Neural cell (in vitro differentiated cells): ENCODE measurements at regions not wholly inside any gene's neighbourhood (a gene's known extent, or its start where the extent isn't known, plus 50 kb on each side); places are given as distances from the start of the nearest gene placed in this dataset.

Experiments used
- H2AFZ ChIP-seq: fragments of 200-600, 300-800 bp; sonication (generic), shearing (Covaris generic); 2 replicates; pipeline ENCODE4 v1.6.0; 2014; ENCODE audit warnings: low read depth, mild to moderate bottlenecking, antibody characterized with exemption, low read length, moderate library complexity
- H3F3A ChIP-seq: fragments of 200-600 bp; shearing (Covaris generic); 2 replicates; pipeline ENCODE4 v1.6.1; 2016; ENCODE audit warnings: mild to moderate bottlenecking, moderate library complexity, mixed read lengths, antibody characterized with exemption, low read length; ENCODE audit not compliant: insufficient read depth, poor library complexity, severe bottlenecking
- H3K27ac ChIP-seq: fragments of 200-600, 300-800 bp; sonication (generic), shearing (Covaris generic); 2 replicates; pipeline ENCODE4 v1.5.1; 2014; ENCODE audit warnings: mild to moderate bottlenecking, low read length, moderate library complexity
- H3K27me3 ChIP-seq: fragments of 300-800, 200-600 bp; sonication (generic), shearing (Covaris generic); 2 replicates; pipeline ENCODE4 v1.6.0; 2014; ENCODE audit warnings: mild to moderate bottlenecking, low read depth, low read length, moderate library complexity; ENCODE audit not compliant: insufficient read depth
- H3K36me3 ChIP-seq: fragments of 300-800, 200-600 bp; sonication (generic), shearing (Covaris generic); 2 replicates; pipeline ENCODE4 v1.5.1; 2014; ENCODE audit warnings: mild to moderate bottlenecking, antibody characterized with exemption, low read length, moderate library complexity; ENCODE audit not compliant: insufficient read depth
- H3K4me2 ChIP-seq: fragments of 300-800, 200-600 bp; sonication (generic), shearing (Covaris generic); 2 replicates; pipeline ENCODE4 v1.6.0; 2014; ENCODE audit warnings: mild to moderate bottlenecking, low read length
- H3K4me3 ChIP-seq: fragments of 300-800, 200-600 bp; sonication (generic), shearing (Covaris generic); 2 replicates; pipeline ENCODE4 v1.5.1; 2014; ENCODE audit warnings: mild to moderate bottlenecking, low read length, moderate library complexity
- H3K79me2 ChIP-seq: fragments of 200-600 bp; shearing (Covaris generic); replicated peaks from 2 replicates; pipeline ENCODE4 v1.6.0; 2014; ENCODE audit warnings: mild to moderate bottlenecking, low read length, moderate library complexity; ENCODE audit not compliant: insufficient read depth
- H3K9ac ChIP-seq: fragments of 300-800, 200-600 bp; sonication (generic), shearing (Covaris generic); 2 replicates; pipeline ENCODE4 v1.6.1; 2016; ENCODE audit warnings: mild to moderate bottlenecking, low read length, mixed read lengths
- H3K9me2 ChIP-seq: fragments of 200-600 bp; shearing (Covaris generic); 2 replicates; pipeline ENCODE4 v1.6.1; 2016; ENCODE audit warnings: mild to moderate bottlenecking, low read length, mixed read lengths; ENCODE audit not compliant: insufficient read depth
- H3K9me3 ChIP-seq: fragments of 200-600, 300-800 bp; sonication (generic), shearing (Covaris generic); 2 replicates; pipeline ENCODE4 v1.6.1; 2016; ENCODE audit warnings: mild to moderate bottlenecking, mixed run types, low read length, moderate library complexity, mixed read lengths
- H4K20me1 ChIP-seq: fragments of 200-600 bp; shearing (Covaris generic); 2 replicates; pipeline ENCODE4 v1.6.1; 2016; ENCODE audit warnings: mild to moderate bottlenecking, mixed run types; ENCODE audit not compliant: insufficient read depth
- EP300 ChIP-seq: fragments of 450-650 bp; conservative IDR thresholded peaks from 2 replicates; pipeline ENCODE4 v1.6.1; 2014; ENCODE audit warnings: antibody characterized with exemption, mild to moderate bottlenecking, moderate library complexity; ENCODE audit not compliant: poor library complexity, severe bottlenecking
- EZH2 ChIP-seq: fragments of 200-600, 300-800 bp; shearing (Covaris generic), sonication (generic); IDR thresholded peaks from 2 replicates; pipeline ENCODE4 v1.6.1; 2014; ENCODE audit warnings: antibody characterized with exemption, low read length, borderline replicate concordance, mild to moderate bottlenecking; ENCODE audit not compliant: insufficient read depth, poor library complexity, severe bottlenecking
- MXI1 ChIP-seq: fragments of 450-650 bp; conservative IDR thresholded peaks from 2 replicates; pipeline ENCODE4 v1.6.1; 2014; ENCODE audit warnings: antibody characterized with exemption, mild to moderate bottlenecking; ENCODE audit not compliant: poor library complexity, severe bottlenecking
- POLR2AphosphoS5 ChIP-seq: IDR thresholded peaks from 2 replicates; pipeline ENCODE4 v1.6.1; 2012
- RAD21 ChIP-seq: fragments of 450-650 bp; conservative IDR thresholded peaks from 2 replicates; pipeline ENCODE4 v1.6.1; 2014; ENCODE audit warnings: antibody characterized with exemption, mild to moderate bottlenecking, moderate library complexity
- SMC3 ChIP-seq: fragments of 450-650 bp; conservative IDR thresholded peaks from 2 replicates; pipeline ENCODE4 v1.6.1; 2014; ENCODE audit warnings: antibody characterized with exemption, mild to moderate bottlenecking, moderate library complexity; ENCODE audit not compliant: poor library complexity
- TAF1 ChIP-seq: IDR thresholded peaks from 2 replicates; pipeline ENCODE4 v1.6.1; 2012; ENCODE audit warnings: low read depth
- TF ChIP-seq, protein P1 (sequence below): fragments of 450-650 bp; IDR thresholded peaks from 2 replicates; pipeline ENCODE4 v1.5.1; 2014; ENCODE audit warnings: antibody characterized with exemption, mild to moderate bottlenecking, moderate library complexity; ENCODE audit not compliant: poor library complexity, severe bottlenecking
- TF ChIP-seq, protein P2 (sequence below): IDR thresholded peaks from 2 replicates; pipeline ENCODE4 v1.6.1; 2012; ENCODE audit warnings: borderline replicate concordance

DNA sequence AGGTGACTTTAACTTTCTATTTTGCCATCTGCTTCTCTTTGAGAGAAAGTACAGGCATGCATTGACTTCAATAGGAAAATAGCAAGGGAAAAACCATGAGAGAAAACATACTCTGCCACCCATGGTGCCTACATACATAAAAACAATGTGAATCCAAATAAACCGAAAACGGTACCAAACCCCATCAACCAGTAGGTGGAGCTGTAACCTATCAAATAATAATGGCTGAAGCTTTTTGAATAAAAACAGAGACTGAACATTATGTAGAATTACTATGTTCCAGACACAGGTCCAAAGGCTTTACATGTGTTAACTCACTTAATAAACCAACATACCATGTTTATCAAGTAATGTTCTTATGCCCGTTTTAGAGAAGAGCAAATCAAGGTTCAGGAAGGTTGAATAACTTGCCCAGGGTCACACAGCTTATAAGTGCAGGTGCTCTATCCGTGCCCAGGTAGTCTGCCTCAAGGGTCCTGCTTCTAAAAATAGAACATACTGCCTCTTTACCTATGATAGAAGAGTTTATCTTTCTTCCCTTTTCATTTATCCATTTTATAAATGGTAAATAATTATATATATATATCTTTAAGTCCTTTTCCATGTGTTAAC, 293.9 kb upstream of the SYT4 start:
- Histone ChIP-seq H3K4me3 (no peak overlapping the region), H2AFZ (no peak overlapping the region), H4K20me1 (no peaks in the 10 kb centered on the region), H3K9me3 (no peaks in the 10 kb centered on the region), H3K9ac (no peak overlapping the region), H3K4me2 (no peak overlapping the region), H3K9me2 (no peaks in the 10 kb centered on the region), H3K79me2 (no peaks in the 10 kb centered on the region), H3K36me3 (no peaks in the 10 kb centered on the region), H3K27me3 (no peaks in the 10 kb centered on the region), H3F3A (no peaks in the 10 kb centered on the region), H3K27ac (no peak overlapping the region)
- peak; percentile 82 for TF ChIP-seq RAD21
- TF ChIP-seq POLR2AphosphoS5 = no peak
- TF ChIP-seq, protein P1, sequence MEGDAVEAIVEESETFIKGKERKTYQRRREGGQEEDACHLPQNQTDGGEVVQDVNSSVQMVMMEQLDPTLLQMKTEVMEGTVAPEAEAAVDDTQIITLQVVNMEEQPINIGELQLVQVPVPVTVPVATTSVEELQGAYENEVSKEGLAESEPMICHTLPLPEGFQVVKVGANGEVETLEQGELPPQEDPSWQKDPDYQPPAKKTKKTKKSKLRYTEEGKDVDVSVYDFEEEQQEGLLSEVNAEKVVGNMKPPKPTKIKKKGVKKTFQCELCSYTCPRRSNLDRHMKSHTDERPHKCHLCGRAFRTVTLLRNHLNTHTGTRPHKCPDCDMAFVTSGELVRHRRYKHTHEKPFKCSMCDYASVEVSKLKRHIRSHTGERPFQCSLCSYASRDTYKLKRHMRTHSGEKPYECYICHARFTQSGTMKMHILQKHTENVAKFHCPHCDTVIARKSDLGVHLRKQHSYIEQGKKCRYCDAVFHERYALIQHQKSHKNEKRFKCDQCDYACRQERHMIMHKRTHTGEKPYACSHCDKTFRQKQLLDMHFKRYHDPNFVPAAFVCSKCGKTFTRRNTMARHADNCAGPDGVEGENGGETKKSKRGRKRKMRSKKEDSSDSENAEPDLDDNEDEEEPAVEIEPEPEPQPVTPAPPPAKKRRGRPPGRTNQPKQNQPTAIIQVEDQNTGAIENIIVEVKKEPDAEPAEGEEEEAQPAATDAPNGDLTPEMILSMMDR = peak; percentile 83
- peak; percentile 83 for TF ChIP-seq SMC3

DNA sequence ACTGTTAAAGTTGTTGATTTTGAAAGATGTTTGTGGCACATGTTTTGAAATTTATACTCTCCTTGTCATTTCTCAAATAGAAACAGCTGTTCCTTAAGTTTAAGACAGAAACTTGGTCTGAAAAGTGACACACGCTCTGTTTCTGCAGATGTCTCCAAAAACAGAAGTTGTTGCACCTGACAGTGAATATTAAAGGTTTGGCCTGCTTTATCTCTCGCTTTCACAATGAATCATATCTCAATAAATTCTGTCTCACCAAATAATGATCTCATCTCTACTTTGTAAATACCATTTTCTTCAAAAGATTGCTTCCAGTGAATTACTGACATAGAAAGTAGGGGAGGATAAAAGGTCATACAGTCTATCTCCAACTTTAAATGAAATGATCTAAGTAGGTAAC, 294.9 kb upstream of the SYT4 start:
- Histone ChIP-seq H2AFZ (no peak overlapping the region), H3K4me2 (no peak overlapping the region), H3K27ac (no peak overlapping the region), H3K36me3 (no peaks in the 10 kb centered on the region), H3K9ac (no peak overlapping the region), H3K9me2 (no peaks in the 10 kb centered on the region), H3F3A (no peaks in the 10 kb centered on the region), H4K20me1 (no peaks in the 10 kb centered on the region), H3K27me3 (no peaks in the 10 kb centered on the region), H3K79me2 (no peaks in the 10 kb centered on the region), H3K4me3 (no peak overlapping the region), H3K9me3 (no peaks in the 10 kb centered on the region)
- TF ChIP-seq MXI1 (no peak), POLR2AphosphoS5 (no peak), TAF1 (no peak), EP300 (no peak)

DNA sequence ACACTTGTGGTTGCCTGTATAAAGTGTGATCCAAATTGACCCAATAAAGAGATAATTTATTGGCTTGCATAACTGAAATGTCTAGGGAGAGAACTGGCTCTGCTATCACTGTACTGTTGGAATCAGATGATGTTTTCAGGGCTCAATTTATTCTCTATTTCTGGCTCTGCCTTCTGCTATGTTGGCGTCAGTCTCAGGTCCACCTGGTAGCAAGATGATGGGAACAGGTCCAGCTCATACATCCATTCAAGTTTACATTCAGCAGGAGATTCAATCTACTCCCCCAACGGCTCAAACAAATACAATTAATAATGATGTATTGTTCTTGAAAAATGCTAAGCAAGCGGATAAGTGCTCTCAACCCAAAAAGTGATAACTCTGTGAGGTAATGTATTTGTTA, 297.7 kb upstream of the SYT4 start:
- Histone ChIP-seq H2AFZ (no peak overlapping the region), H3K9me3 (no peaks in the 10 kb centered on the region), H3K4me3 (no peak overlapping the region), H3F3A (peaks cover 4% of the 10 kb centered on the region), H3K36me3 (no peaks in the 10 kb centered on the region), H3K27ac (no peak overlapping the region), H4K20me1 (no peaks in the 10 kb centered on the region), H3K27me3 (no peaks in the 10 kb centered on the region), H3K9me2 (no peaks in the 10 kb centered on the region), H3K9ac (no peak overlapping the region), H3K79me2 (no peaks in the 10 kb centered on the region), H3K4me2 (no peak overlapping the region)
- TF ChIP-seq EZH2 = no peak
- TF ChIP-seq RAD21 = no peak
- TF ChIP-seq SMC3 = no peak
- no peak for TF ChIP-seq EP300
- no peak for TF ChIP-seq MXI1
- TF ChIP-seq, protein P2, sequence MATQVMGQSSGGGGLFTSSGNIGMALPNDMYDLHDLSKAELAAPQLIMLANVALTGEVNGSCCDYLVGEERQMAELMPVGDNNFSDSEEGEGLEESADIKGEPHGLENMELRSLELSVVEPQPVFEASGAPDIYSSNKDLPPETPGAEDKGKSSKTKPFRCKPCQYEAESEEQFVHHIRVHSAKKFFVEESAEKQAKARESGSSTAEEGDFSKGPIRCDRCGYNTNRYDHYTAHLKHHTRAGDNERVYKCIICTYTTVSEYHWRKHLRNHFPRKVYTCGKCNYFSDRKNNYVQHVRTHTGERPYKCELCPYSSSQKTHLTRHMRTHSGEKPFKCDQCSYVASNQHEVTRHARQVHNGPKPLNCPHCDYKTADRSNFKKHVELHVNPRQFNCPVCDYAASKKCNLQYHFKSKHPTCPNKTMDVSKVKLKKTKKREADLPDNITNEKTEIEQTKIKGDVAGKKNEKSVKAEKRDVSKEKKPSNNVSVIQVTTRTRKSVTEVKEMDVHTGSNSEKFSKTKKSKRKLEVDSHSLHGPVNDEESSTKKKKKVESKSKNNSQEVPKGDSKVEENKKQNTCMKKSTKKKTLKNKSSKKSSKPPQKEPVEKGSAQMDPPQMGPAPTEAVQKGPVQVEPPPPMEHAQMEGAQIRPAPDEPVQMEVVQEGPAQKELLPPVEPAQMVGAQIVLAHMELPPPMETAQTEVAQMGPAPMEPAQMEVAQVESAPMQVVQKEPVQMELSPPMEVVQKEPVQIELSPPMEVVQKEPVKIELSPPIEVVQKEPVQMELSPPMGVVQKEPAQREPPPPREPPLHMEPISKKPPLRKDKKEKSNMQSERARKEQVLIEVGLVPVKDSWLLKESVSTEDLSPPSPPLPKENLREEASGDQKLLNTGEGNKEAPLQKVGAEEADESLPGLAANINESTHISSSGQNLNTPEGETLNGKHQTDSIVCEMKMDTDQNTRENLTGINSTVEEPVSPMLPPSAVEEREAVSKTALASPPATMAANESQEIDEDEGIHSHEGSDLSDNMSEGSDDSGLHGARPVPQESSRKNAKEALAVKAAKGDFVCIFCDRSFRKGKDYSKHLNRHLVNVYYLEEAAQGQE = no peak
